ENCODE measurements at regions not wholly inside any gene's neighbourhood (a gene's known extent, or its start where the extent isn't known, plus 50 kb on each side); places are given as distances from the start of the nearest gene placed in this dataset.

- no peak overlapping the region for H3K27ac ChIP-seq
- H3K27me3 ChIP-seq, result no peaks in the 10 kb centered on the region
- no peaks in the 10 kb centered on the region for H3K36me3 ChIP-seq
- TF ChIP-seq CTCF (IDR thresholded peaks at IDR 0.05; ENCODE audit: low read depth, low read length), result no peak
- H3K4me1 ChIP-seq (ENCODE audit: low read depth), result peaks cover 31% of the 10 kb centered on the region
- H3K4me3 ChIP-seq, result no peak overlapping the region
- no peak for DNase-seq (ENCODE audit: low read depth in 1 of 2, low spot score in 1 of 2)
- no peaks in the 10 kb centered on the region for H3K9me3 ChIP-seq (ENCODE audit: low read depth)
These were observed 617.9 kb downstream of the BCOR start for GRCh38 chrX:39479856-39480255.

- Histone ChIP-seq H3K27ac (no peak overlapping the region), H3K9me3 (ENCODE audit: low read depth) (no peaks in the 10 kb centered on the region), H3K4me1 (ENCODE audit: low read depth) (peaks cover 21% of the 10 kb centered on the region), H3K4me3 (no peak overlapping the region), H3K36me3 (no peaks in the 10 kb centered on the region), H3K27me3 (no peaks in the 10 kb centered on the region)
- DNase-seq (ENCODE audit: low read depth in 1 of 2, low spot score in 1 of 2), result no peak
- TF ChIP-seq CTCF (IDR thresholded peaks at IDR 0.05; ENCODE audit: low read depth, low read length), result no peak
These were observed 616.8 kb downstream of the BCOR start for GRCh38 chrX:39480963-39481362.

GRCh38 chrX:39481621-39482020 lies 616.1 kb downstream of the BCOR start:
- Histone ChIP-seq H3K27me3 (no peaks in the 10 kb centered on the region), H3K36me3 (no peaks in the 10 kb centered on the region), H3K4me1 (ENCODE audit: low read depth) (peaks cover 17% of the 10 kb centered on the region), H3K27ac (no peak overlapping the region), H3K4me3 (no peak overlapping the region), H3K9me3 (ENCODE audit: low read depth) (no peaks in the 10 kb centered on the region)
- TF ChIP-seq CTCF (IDR thresholded peaks at IDR 0.05; ENCODE audit: low read depth, low read length), result no peak
- DNase-seq (ENCODE audit: low read depth in 1 of 2, low spot score in 1 of 2), result no peak

DNA sequence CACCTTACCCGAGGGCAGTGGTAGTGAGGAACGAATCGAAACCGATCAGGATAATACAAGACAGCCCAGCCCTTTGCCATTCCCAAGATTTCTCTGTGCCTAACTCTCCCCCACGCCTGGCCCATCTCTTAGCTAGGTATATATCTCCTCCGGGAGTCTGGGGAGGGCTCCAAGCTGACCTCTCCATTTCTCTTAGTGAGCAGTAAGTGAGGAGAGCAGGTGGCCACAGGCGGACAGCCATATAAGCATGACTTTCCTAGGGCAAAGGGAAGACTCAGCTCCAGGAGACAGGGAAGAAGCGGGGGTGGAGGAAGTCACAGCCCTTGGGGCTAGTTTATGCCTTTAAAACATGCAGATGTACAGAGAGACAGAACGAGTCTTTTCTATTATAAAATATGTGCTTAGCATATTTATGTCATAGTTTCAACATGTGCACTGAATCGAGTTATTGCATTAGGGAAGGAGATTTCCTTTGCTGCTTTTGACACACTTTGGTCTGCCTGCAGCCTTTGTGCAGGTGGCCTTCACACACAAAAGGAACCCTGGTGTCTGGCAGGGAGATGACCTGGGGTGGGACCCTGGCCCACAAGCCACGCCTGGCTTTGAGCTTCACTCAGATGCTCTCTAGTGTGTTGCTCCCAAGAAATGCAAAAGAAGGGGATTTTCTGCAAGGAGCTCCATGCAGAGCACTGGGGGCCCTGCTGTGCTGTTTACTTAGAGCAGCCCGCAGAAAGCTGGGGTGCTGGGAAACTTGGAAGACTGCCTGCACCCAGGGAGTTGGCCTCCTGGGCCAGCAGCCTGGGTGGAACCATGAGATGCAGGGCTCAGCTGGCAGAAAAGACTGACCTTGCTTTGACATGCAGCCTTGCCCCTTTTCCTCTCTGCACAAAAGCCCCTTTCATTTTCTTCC lies 613.3 kb downstream of the BCOR start:
- H3K9me3 ChIP-seq (ENCODE audit: low read depth), result no peaks in the 10 kb centered on the region
- H3K36me3 ChIP-seq, result no peaks in the 10 kb centered on the region
- DNase-seq (ENCODE audit: low read depth in 1 of 2, low spot score in 1 of 2), result no peak
- no peak for TF ChIP-seq CTCF (IDR thresholded peaks at IDR 0.05; ENCODE audit: low read depth, low read length)
- H3K4me1 ChIP-seq (ENCODE audit: low read depth), result peaks cover 4% of the 10 kb centered on the region
- H3K27me3 ChIP-seq, result no peaks in the 10 kb centered on the region
- H3K4me3 ChIP-seq, result no peak overlapping the region
- H3K27ac ChIP-seq, result no peak overlapping the region

DNA sequence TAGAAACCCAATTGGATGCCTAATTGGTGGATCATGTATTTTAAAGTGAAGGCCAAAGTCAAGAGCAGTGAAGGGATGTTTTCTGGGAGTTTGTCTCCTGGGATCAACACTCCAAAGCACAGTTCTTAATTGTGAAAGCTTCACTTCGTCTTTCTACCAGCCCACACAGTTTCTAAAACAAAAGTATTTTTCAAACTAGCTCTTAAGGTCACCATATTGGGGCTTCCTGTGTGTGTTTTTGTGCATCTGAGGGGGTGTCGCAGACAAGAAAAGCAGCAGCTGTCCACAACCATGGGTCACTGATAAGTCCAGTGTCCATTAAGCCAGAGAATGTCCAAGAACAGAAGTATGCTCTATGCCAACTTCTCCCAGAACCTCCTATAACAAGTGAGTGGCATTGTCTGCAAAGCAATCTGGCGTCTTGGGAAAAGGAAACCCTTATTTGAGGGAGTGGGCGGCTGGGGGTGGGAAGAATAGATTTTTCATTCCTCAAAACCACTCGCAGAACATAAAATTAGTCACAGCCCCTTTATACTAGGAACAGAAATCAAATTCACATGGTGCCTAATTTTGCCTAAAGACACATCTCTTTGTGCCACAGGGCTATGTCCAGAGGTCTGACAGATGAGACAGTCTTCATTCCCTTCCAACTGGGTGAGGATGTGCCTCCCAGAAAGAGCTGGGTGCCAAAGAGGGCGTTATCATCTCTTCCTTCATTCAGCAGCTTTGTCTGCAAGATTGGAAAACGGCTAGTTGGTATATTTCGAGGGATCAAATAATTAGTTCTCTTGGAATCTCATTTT lies 610.4 kb downstream of the BCOR start:
- Histone ChIP-seq H3K36me3 (no peaks in the 10 kb centered on the region), H3K4me1 (ENCODE audit: low read depth) (peaks cover 4% of the 10 kb centered on the region)
- TF ChIP-seq CTCF (IDR thresholded peaks at IDR 0.05; ENCODE audit: low read depth, low read length), result no peak

More for the DNA sequence above, 610.4 kb downstream of the BCOR start:
- DNase-seq (ENCODE audit: low read depth in 1 of 2, low spot score in 1 of 2), result no peak
- Histone ChIP-seq H3K27me3 (no peaks in the 10 kb centered on the region), H3K27ac (no peak overlapping the region), H3K9me3 (ENCODE audit: low read depth) (no peaks in the 10 kb centered on the region), H3K4me3 (no peak overlapping the region)
